NCI-H2081 (cell line): ENCODE measurements at regions not wholly inside any gene's neighbourhood (a gene's known extent, or its start where the extent isn't known, plus 50 kb on each side); places are given as distances from the start of the nearest gene placed in this dataset.

Experiments
- DNase-seq, 2 experiments: peaks; one replicate each; lab custom pipeline; 2025; lab: John Stamatoyannopoulos, UW

GRCh38 chr11:96894587-96894986 lies 504.8 kb downstream of the JRKL start:
- DNase-seq: no peak

GRCh38 chr11:96899971-96900370 lies 510.2 kb downstream of the JRKL start:
- DNase-seq: no peak

GRCh38 chr11:96905143-96905542 lies 515.3 kb downstream of the JRKL start:
- no peak for DNase-seq

- no peak for DNase-seq
Observed at GRCh38 chr11:96905663-96906062, 515.9 kb downstream of the JRKL start.

GRCh38 chr11:96906476-96906875 lies 516.7 kb downstream of the JRKL start:
- no peak for DNase-seq

- no peak for DNase-seq
Observed at GRCh38 chr11:96925862-96926261, 536.0 kb downstream of the JRKL start.

GRCh38 chr11:96940227-96940626 lies 550.4 kb downstream of the JRKL start:
- no peak for DNase-seq

- no peak for DNase-seq
Observed at GRCh38 chr11:96942855-96943254, 553.0 kb downstream of the JRKL start.

GRCh38 chr11:96943970-96944369 lies 554.2 kb downstream of the JRKL start:
- no peak for DNase-seq

- no peak for DNase-seq
Observed at GRCh38 chr11:96948066-96948465, 558.3 kb downstream of the JRKL start.

GRCh38 chr11:96949464-96949863 lies 559.7 kb downstream of the JRKL start:
- no peak for DNase-seq

- DNase-seq: no peak
Observed at GRCh38 chr11:96954587-96955242, 564.9 kb downstream of the JRKL start.

- DNase-seq: no peak
Observed at GRCh38 chr11:96960476-96960875, 570.7 kb downstream of the JRKL start.

- DNase-seq: no peak
Observed at GRCh38 chr11:96960926-96961325, 571.1 kb downstream of the JRKL start.

- no peak for DNase-seq
Observed at GRCh38 chr11:96961931-96962330, 572.1 kb downstream of the JRKL start.

GRCh38 chr11:96963375-96963774 lies 573.6 kb downstream of the JRKL start:
- DNase-seq: no peak

- DNase-seq: no peak
Observed at GRCh38 chr11:96964661-96965060, 574.8 kb downstream of the JRKL start.

- no peak for DNase-seq
Observed at GRCh38 chr11:96967616-96968015, 577.8 kb downstream of the JRKL start.

GRCh38 chr11:96969251-96969650 lies 579.4 kb downstream of the JRKL start:
- DNase-seq: no peak

- DNase-seq: no peak
Observed at GRCh38 chr11:96978751-96979150, 588.9 kb downstream of the JRKL start.

GRCh38 chr11:96986516-96986915 lies 596.7 kb downstream of the JRKL start:
- no peak for DNase-seq

- DNase-seq: no peak
Observed at GRCh38 chr11:96990914-96991313, 601.1 kb downstream of the JRKL start.

- DNase-seq: no peak
Observed at GRCh38 chr11:97000481-97000880, 610.7 kb downstream of the JRKL start.

- no peak for DNase-seq
Observed at GRCh38 chr11:97007283-97007682, 617.5 kb downstream of the JRKL start.

GRCh38 chr11:97009613-97010012 lies 619.8 kb downstream of the JRKL start:
- no peak for DNase-seq
